ENCODE measurements at regions not wholly inside any gene's neighbourhood (a gene's known extent, or its start where the extent isn't known, plus 50 kb on each side); places are given as distances from the start of the nearest gene placed in this dataset.

- TF ChIP-seq CTCF (IDR thresholded peaks at IDR 0.05) (no peak), POLR2A (IDR thresholded peaks at IDR 0.05) (no peak)
Observed at GRCh38 chr12:24222968-24223367, 273.5 kb upstream of the SOX5 start.
